Neural cell (in vitro differentiated cells): ENCODE measurements at regions not wholly inside any gene's neighbourhood (a gene's known extent, or its start where the extent isn't known, plus 50 kb on each side); places are given as distances from the start of the nearest gene placed in this dataset.

Experiments used
- H2AFZ ChIP-seq: fragments of 200-600, 300-800 bp; sonication (generic), shearing (Covaris generic); 2 replicates; pipeline ENCODE4 v1.6.0; 2014; ENCODE audit warnings: low read depth, mild to moderate bottlenecking, antibody characterized with exemption, low read length, moderate library complexity
- H3F3A ChIP-seq: fragments of 200-600 bp; shearing (Covaris generic); 2 replicates; pipeline ENCODE4 v1.6.1; 2016; ENCODE audit warnings: mild to moderate bottlenecking, moderate library complexity, mixed read lengths, antibody characterized with exemption, low read length; ENCODE audit not compliant: insufficient read depth, poor library complexity, severe bottlenecking
- H3K27ac ChIP-seq: fragments of 200-600, 300-800 bp; sonication (generic), shearing (Covaris generic); 2 replicates; pipeline ENCODE4 v1.5.1; 2014; ENCODE audit warnings: mild to moderate bottlenecking, low read length, moderate library complexity
- H3K27me3 ChIP-seq: fragments of 300-800, 200-600 bp; sonication (generic), shearing (Covaris generic); 2 replicates; pipeline ENCODE4 v1.6.0; 2014; ENCODE audit warnings: mild to moderate bottlenecking, low read depth, low read length, moderate library complexity; ENCODE audit not compliant: insufficient read depth
- H3K36me3 ChIP-seq: fragments of 300-800, 200-600 bp; sonication (generic), shearing (Covaris generic); 2 replicates; pipeline ENCODE4 v1.5.1; 2014; ENCODE audit warnings: mild to moderate bottlenecking, antibody characterized with exemption, low read length, moderate library complexity; ENCODE audit not compliant: insufficient read depth
- H3K4me2 ChIP-seq: fragments of 300-800, 200-600 bp; sonication (generic), shearing (Covaris generic); 2 replicates; pipeline ENCODE4 v1.6.0; 2014; ENCODE audit warnings: mild to moderate bottlenecking, low read length
- H3K4me3 ChIP-seq: fragments of 300-800, 200-600 bp; sonication (generic), shearing (Covaris generic); 2 replicates; pipeline ENCODE4 v1.5.1; 2014; ENCODE audit warnings: mild to moderate bottlenecking, low read length, moderate library complexity
- H3K79me2 ChIP-seq: fragments of 200-600 bp; shearing (Covaris generic); replicated peaks from 2 replicates; pipeline ENCODE4 v1.6.0; 2014; ENCODE audit warnings: mild to moderate bottlenecking, low read length, moderate library complexity; ENCODE audit not compliant: insufficient read depth
- H3K9ac ChIP-seq: fragments of 300-800, 200-600 bp; sonication (generic), shearing (Covaris generic); 2 replicates; pipeline ENCODE4 v1.6.1; 2016; ENCODE audit warnings: mild to moderate bottlenecking, low read length, mixed read lengths
- H3K9me2 ChIP-seq: fragments of 200-600 bp; shearing (Covaris generic); 2 replicates; pipeline ENCODE4 v1.6.1; 2016; ENCODE audit warnings: mild to moderate bottlenecking, low read length, mixed read lengths; ENCODE audit not compliant: insufficient read depth
- H3K9me3 ChIP-seq: fragments of 200-600, 300-800 bp; sonication (generic), shearing (Covaris generic); 2 replicates; pipeline ENCODE4 v1.6.1; 2016; ENCODE audit warnings: mild to moderate bottlenecking, mixed run types, low read length, moderate library complexity, mixed read lengths
- H4K20me1 ChIP-seq: fragments of 200-600 bp; shearing (Covaris generic); 2 replicates; pipeline ENCODE4 v1.6.1; 2016; ENCODE audit warnings: mild to moderate bottlenecking, mixed run types; ENCODE audit not compliant: insufficient read depth
- EP300 ChIP-seq: fragments of 450-650 bp; conservative IDR thresholded peaks from 2 replicates; pipeline ENCODE4 v1.6.1; 2014; ENCODE audit warnings: antibody characterized with exemption, mild to moderate bottlenecking, moderate library complexity; ENCODE audit not compliant: poor library complexity, severe bottlenecking
- EZH2 ChIP-seq: fragments of 200-600, 300-800 bp; shearing (Covaris generic), sonication (generic); IDR thresholded peaks from 2 replicates; pipeline ENCODE4 v1.6.1; 2014; ENCODE audit warnings: antibody characterized with exemption, low read length, borderline replicate concordance, mild to moderate bottlenecking; ENCODE audit not compliant: insufficient read depth, poor library complexity, severe bottlenecking
- MXI1 ChIP-seq: fragments of 450-650 bp; conservative IDR thresholded peaks from 2 replicates; pipeline ENCODE4 v1.6.1; 2014; ENCODE audit warnings: antibody characterized with exemption, mild to moderate bottlenecking; ENCODE audit not compliant: poor library complexity, severe bottlenecking
- POLR2AphosphoS5 ChIP-seq: IDR thresholded peaks from 2 replicates; pipeline ENCODE4 v1.6.1; 2012
- RAD21 ChIP-seq: fragments of 450-650 bp; conservative IDR thresholded peaks from 2 replicates; pipeline ENCODE4 v1.6.1; 2014; ENCODE audit warnings: antibody characterized with exemption, mild to moderate bottlenecking, moderate library complexity
- SMC3 ChIP-seq: fragments of 450-650 bp; conservative IDR thresholded peaks from 2 replicates; pipeline ENCODE4 v1.6.1; 2014; ENCODE audit warnings: antibody characterized with exemption, mild to moderate bottlenecking, moderate library complexity; ENCODE audit not compliant: poor library complexity
- TAF1 ChIP-seq: IDR thresholded peaks from 2 replicates; pipeline ENCODE4 v1.6.1; 2012; ENCODE audit warnings: low read depth
- TF ChIP-seq, protein P1 (sequence below): IDR thresholded peaks from 2 replicates; pipeline ENCODE4 v1.6.1; 2012; ENCODE audit warnings: borderline replicate concordance
- TF ChIP-seq, protein P2 (sequence below): fragments of 450-650 bp; IDR thresholded peaks from 2 replicates; pipeline ENCODE4 v1.5.1; 2014; ENCODE audit warnings: antibody characterized with exemption, mild to moderate bottlenecking, moderate library complexity; ENCODE audit not compliant: poor library complexity, severe bottlenecking

DNA sequence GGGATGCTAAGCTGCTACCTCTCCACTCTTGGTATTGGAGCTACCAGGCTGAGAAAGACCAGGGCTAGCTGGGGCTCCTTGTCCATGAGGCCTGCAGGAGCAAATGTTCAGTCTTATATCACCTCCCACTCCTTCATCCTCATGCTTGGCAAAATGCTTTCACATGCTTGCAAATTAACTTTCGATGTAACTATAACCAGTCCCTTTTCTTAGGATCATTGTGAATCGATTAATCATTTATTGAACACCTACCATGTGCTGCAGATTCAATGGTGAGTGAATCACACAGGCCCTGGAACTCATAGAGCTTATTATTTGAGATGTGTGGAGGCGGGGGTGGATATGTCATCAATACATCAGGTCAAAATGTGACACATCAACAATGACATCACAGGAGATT, 138.6 kb downstream of the EMX2 start:
- Histone ChIP-seq H3K9ac (no peak overlapping the region), H3F3A (no peaks in the 10 kb centered on the region), H4K20me1 (no peaks in the 10 kb centered on the region), H3K9me2 (no peaks in the 10 kb centered on the region), H3K9me3 (no peaks in the 10 kb centered on the region), H3K79me2 (no peaks in the 10 kb centered on the region), H3K27ac (no peak overlapping the region), H3K36me3 (no peaks in the 10 kb centered on the region), H3K4me3 (no peak overlapping the region), H3K27me3 (no peaks in the 10 kb centered on the region), H2AFZ (no peak overlapping the region), H3K4me2 (no peak overlapping the region)
- TF ChIP-seq RAD21 (no peak), EZH2 (no peak), EP300 (no peak), SMC3 (no peak), MXI1 (no peak), POLR2AphosphoS5 (no peak), TAF1 (no peak)
- TF ChIP-seq, protein P1, sequence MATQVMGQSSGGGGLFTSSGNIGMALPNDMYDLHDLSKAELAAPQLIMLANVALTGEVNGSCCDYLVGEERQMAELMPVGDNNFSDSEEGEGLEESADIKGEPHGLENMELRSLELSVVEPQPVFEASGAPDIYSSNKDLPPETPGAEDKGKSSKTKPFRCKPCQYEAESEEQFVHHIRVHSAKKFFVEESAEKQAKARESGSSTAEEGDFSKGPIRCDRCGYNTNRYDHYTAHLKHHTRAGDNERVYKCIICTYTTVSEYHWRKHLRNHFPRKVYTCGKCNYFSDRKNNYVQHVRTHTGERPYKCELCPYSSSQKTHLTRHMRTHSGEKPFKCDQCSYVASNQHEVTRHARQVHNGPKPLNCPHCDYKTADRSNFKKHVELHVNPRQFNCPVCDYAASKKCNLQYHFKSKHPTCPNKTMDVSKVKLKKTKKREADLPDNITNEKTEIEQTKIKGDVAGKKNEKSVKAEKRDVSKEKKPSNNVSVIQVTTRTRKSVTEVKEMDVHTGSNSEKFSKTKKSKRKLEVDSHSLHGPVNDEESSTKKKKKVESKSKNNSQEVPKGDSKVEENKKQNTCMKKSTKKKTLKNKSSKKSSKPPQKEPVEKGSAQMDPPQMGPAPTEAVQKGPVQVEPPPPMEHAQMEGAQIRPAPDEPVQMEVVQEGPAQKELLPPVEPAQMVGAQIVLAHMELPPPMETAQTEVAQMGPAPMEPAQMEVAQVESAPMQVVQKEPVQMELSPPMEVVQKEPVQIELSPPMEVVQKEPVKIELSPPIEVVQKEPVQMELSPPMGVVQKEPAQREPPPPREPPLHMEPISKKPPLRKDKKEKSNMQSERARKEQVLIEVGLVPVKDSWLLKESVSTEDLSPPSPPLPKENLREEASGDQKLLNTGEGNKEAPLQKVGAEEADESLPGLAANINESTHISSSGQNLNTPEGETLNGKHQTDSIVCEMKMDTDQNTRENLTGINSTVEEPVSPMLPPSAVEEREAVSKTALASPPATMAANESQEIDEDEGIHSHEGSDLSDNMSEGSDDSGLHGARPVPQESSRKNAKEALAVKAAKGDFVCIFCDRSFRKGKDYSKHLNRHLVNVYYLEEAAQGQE: no peak
- TF ChIP-seq, protein P2, sequence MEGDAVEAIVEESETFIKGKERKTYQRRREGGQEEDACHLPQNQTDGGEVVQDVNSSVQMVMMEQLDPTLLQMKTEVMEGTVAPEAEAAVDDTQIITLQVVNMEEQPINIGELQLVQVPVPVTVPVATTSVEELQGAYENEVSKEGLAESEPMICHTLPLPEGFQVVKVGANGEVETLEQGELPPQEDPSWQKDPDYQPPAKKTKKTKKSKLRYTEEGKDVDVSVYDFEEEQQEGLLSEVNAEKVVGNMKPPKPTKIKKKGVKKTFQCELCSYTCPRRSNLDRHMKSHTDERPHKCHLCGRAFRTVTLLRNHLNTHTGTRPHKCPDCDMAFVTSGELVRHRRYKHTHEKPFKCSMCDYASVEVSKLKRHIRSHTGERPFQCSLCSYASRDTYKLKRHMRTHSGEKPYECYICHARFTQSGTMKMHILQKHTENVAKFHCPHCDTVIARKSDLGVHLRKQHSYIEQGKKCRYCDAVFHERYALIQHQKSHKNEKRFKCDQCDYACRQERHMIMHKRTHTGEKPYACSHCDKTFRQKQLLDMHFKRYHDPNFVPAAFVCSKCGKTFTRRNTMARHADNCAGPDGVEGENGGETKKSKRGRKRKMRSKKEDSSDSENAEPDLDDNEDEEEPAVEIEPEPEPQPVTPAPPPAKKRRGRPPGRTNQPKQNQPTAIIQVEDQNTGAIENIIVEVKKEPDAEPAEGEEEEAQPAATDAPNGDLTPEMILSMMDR: no peak

DNA sequence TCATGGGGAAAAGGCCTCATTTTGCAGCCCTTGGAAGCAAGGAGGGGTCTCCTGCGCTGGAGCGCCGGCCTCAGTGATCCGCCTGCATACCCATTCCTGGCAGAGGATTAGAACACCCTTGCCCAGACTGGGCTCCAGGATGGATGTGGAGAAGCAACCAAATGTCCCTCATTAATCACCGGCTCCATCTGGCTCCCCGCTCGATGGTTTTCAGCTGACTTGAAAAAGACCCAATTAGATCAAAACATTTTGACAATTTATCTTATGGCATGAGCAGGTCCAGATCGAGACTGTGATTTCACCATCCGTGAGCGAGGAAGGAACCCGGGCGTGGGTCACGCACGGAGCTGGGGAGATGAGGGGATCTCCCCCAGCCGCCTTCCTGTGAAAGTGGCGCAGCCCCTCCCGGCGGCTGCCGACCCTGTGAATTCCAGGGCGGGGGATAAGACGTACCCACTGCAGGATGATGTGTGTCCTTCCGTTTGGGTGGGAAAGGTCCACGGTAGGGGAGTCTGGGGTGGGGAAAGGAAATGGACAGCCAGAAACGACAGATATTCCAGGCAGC, 141.6 kb downstream of the EMX2 start:
- no peaks in the 10 kb centered on the region for H3K9me2 ChIP-seq
- H2AFZ ChIP-seq: no peak overlapping the region
- TF ChIP-seq EP300 (no peak), EZH2 (no peak), TAF1 (no peak), MXI1 (no peak), POLR2AphosphoS5 (no peak), SMC3 (no peak), RAD21 (no peak)
- TF ChIP-seq, protein P1: no peak
- TF ChIP-seq, protein P2: no peak
- H3K27ac ChIP-seq: no peak overlapping the region
- H3K36me3 ChIP-seq: no peaks in the 10 kb centered on the region
- H3F3A ChIP-seq: no peaks in the 10 kb centered on the region
- H3K27me3 ChIP-seq: no peaks in the 10 kb centered on the region
- H3K4me3 ChIP-seq: no peak overlapping the region
- no peaks in the 10 kb centered on the region for H4K20me1 ChIP-seq
- H3K79me2 ChIP-seq: no peaks in the 10 kb centered on the region
- no peaks in the 10 kb centered on the region for H3K9me3 ChIP-seq
- H3K4me2 ChIP-seq: no peak overlapping the region
- H3K9ac ChIP-seq: no peak overlapping the region
